A549 (cell line): ENCODE measurements at regions not wholly inside any gene's neighbourhood (a gene's known extent, or its start where the extent isn't known, plus 50 kb on each side); places are given as distances from the start of the nearest gene placed in this dataset.

ENCODE experiments used
- EP300 ChIP-seq, 2 experiments: fragments of >200 bp; sonication (Bioruptor Twin); formaldehyde crosslinking; IDR thresholded peaks; 2 replicates in 1 of 2; 3 replicates in 1 of 2; pipeline ENCODE4 v1.6.1; 2016 to 2017
- HDAC2 ChIP-seq: fragments of 200-600 bp; sonication (generic); IDR thresholded peaks from 2 replicates; pipeline ENCODE4 v1.6.1; 2016
- TF ChIP-seq, protein P1 (sequence below): fragments of 150-350 bp; IDR thresholded peaks from 2 replicates; pipeline ENCODE4 v1.6.1; 2014; ENCODE audit warnings: low read depth, mild to moderate bottlenecking, low read length
- TF ChIP-seq, protein P2 (sequence below): fragments of >200 bp; sonication (Bioruptor Twin); formaldehyde crosslinking; IDR thresholded peaks from 3 replicates; pipeline ENCODE4 v1.5.1; 2016
- TF ChIP-seq, protein P3 (sequence below): fragments of >200 bp; sonication (Bioruptor Twin); formaldehyde crosslinking; IDR thresholded peaks from 3 replicates; pipeline ENCODE4 v1.6.1; 2016

DNA sequence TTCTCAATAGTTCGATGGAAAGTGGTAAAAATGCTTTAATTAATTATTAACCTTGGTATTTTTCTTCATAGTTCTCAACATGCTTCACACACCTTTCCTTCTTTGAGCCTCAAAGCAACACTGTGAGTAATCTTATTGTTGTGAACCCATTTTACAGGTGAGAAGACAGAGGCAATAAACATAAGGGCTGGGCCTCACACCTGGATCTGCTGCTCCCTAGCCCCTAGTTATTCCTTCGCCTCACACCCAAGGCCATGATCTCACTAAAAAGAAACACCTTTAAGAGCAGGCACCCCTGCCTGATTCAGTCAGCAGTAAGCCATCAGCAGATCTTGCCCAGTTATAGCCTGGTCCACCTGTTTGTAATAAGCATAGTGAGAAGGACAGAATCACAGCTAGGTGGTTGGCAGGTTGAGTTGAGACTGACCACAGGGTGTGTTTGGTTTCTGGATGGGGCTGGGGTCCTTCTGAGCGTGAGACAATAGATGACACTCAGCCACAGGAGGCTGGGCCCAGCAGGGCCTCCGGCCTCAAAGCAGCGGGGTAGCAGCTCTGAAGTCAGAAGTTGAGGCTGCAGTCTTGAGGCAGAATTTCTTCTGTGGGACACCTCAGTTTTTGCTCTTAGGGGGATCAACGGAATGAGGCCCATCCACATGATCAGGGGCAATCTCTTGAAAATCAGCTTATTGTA, 203.9 kb downstream of the RHOU start:
- TF ChIP-seq, protein P1, sequence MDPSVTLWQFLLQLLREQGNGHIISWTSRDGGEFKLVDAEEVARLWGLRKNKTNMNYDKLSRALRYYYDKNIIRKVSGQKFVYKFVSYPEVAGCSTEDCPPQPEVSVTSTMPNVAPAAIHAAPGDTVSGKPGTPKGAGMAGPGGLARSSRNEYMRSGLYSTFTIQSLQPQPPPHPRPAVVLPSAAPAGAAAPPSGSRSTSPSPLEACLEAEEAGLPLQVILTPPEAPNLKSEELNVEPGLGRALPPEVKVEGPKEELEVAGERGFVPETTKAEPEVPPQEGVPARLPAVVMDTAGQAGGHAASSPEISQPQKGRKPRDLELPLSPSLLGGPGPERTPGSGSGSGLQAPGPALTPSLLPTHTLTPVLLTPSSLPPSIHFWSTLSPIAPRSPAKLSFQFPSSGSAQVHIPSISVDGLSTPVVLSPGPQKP = no peak
- TF ChIP-seq EP300 (IDR thresholded peaks at IDR 0.05) (no peak), HDAC2 (no peak)
- TF ChIP-seq, protein P2, sequence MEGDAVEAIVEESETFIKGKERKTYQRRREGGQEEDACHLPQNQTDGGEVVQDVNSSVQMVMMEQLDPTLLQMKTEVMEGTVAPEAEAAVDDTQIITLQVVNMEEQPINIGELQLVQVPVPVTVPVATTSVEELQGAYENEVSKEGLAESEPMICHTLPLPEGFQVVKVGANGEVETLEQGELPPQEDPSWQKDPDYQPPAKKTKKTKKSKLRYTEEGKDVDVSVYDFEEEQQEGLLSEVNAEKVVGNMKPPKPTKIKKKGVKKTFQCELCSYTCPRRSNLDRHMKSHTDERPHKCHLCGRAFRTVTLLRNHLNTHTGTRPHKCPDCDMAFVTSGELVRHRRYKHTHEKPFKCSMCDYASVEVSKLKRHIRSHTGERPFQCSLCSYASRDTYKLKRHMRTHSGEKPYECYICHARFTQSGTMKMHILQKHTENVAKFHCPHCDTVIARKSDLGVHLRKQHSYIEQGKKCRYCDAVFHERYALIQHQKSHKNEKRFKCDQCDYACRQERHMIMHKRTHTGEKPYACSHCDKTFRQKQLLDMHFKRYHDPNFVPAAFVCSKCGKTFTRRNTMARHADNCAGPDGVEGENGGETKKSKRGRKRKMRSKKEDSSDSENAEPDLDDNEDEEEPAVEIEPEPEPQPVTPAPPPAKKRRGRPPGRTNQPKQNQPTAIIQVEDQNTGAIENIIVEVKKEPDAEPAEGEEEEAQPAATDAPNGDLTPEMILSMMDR = no peak
- TF ChIP-seq, protein P3, sequence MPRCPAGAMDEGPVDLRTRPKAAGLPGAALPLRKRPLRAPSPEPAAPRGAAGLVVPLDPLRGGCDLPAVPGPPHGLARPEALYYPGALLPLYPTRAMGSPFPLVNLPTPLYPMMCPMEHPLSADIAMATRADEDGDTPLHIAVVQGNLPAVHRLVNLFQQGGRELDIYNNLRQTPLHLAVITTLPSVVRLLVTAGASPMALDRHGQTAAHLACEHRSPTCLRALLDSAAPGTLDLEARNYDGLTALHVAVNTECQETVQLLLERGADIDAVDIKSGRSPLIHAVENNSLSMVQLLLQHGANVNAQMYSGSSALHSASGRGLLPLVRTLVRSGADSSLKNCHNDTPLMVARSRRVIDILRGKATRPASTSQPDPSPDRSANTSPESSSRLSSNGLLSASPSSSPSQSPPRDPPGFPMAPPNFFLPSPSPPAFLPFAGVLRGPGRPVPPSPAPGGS = no peak
